GM12878 (cell line): ENCODE measurements at regions not wholly inside any gene's neighbourhood (a gene's known extent, or its start where the extent isn't known, plus 50 kb on each side); places are given as distances from the start of the nearest gene placed in this dataset.

Experiments used
- ATAC-seq: fragments of 200-7000 bp; cut with Tn5 transposase; 3 replicates; pipeline ENCODE4 v1.9.1; 2020; ENCODE audit warnings: mild to moderate bottlenecking, moderate library complexity
- BruUV-seq: library from RNA; stranded (reverse); fragments of 400-500 nt; replicated peaks from 2 replicates; lab custom pipeline; 2021; lab: Mats Ljungman, UMichigan
- CTCF ChIA-PET: fragments of 300-600 bp; sonication (Branson Sonifier 250); formaldehyde crosslinking; extraction: SDS; loops from one replicate; lab custom pipeline; 2021; ENCODE audit warnings: inconsistent platforms; lab: Yijun Ruan, JAX
- POLR2A ChIA-PET: fragments of 350-600 bp; formaldehyde crosslinking; extraction: SDS; loops from one replicate; lab custom pipeline; 2021; ENCODE audit warnings: inconsistent platforms; lab: Charles Lee
- RAD21 ChIA-PET: fragments of 300-600 bp; sonication (Branson Sonifier 250); formaldehyde crosslinking; loops from one replicate; lab custom pipeline; 2023; ENCODE audit warnings: antibody characterized with exemption; ENCODE audit not compliant: unreplicated experiment; lab: Charles Lee
- SMC1A ChIA-PET: fragments of 300-600 bp; sonication (Branson Sonifier 250); formaldehyde crosslinking; loops from one replicate; lab custom pipeline; 2023; ENCODE audit not compliant: unreplicated experiment, uncharacterized antibody; lab: Charles Lee
- DNase-seq: peaks from one replicate; pipeline ENCODE4 v3.0.0-alpha.2; 2011; ENCODE audit warnings: low read depth, low spot score
- FAIRE-seq: peaks from 3 replicates; lab custom pipeline; 2011; peaks lifted over from hg19 to GRCh38; lab: Jason Lieb, UNC
- H2AFZ ChIP-seq: 2 replicates; pipeline ENCODE4 v1.6.0; 2011; ENCODE audit warnings: low read depth, low read length, control low read depth; ENCODE audit not compliant: control insufficient read depth
- H3K27ac ChIP-seq: 2 replicates; pipeline ENCODE4 v1.5.1; 2011; ENCODE audit warnings: control low read depth; ENCODE audit not compliant: control insufficient read depth, insufficient read depth
- H3K27me3 ChIP-seq, 2 experiments: replicated peaks in 1 of 2; 2 replicates each; pipeline versions ENCODE4 v1.6.0 to v1.6.1; 2011; ENCODE audit warnings: low read length in 1 of 2; ENCODE audit not compliant: control insufficient read depth in 2 of 2, insufficient read depth in 2 of 2
- H3K36me3 ChIP-seq, 2 experiments: 2 replicates each; pipeline ENCODE4 v1.5.1; 2011; ENCODE audit warnings: low read length in 1 of 2; ENCODE audit not compliant: control insufficient read depth in 2 of 2, insufficient read depth in 2 of 2
- H3K4me1 ChIP-seq: 2 replicates; pipeline ENCODE4 v1.6.1; 2011; ENCODE audit warnings: mild to moderate bottlenecking, low read length, moderate library complexity, mixed read lengths; ENCODE audit not compliant: control insufficient read depth, insufficient read depth
- H3K4me2 ChIP-seq: 2 replicates; pipeline ENCODE4 v1.6.0; 2011; ENCODE audit warnings: control low read depth; ENCODE audit not compliant: control insufficient read depth, insufficient read depth
- H3K4me3 ChIP-seq: fragments of 200-600 bp; sonication (generic); 2 replicates; pipeline ENCODE4 v1.5.1; 2016
- H3K79me2 ChIP-seq: 2 replicates; pipeline ENCODE4 v1.6.0; 2011; ENCODE audit warnings: low read length; ENCODE audit not compliant: control insufficient read depth, insufficient read depth
- H3K9ac ChIP-seq: 2 replicates; pipeline ENCODE4 v1.8.0; 2011; ENCODE audit warnings: low read length, control low read depth, mixed read lengths; ENCODE audit not compliant: control insufficient read depth, insufficient read depth
- H3K9me3 ChIP-seq: replicated peaks from 3 replicates; pipeline ENCODE4 v1.5.1; 2011; ENCODE audit warnings: mild to moderate bottlenecking, low read length; ENCODE audit not compliant: control insufficient read depth, insufficient read depth
- H4K20me1 ChIP-seq: 2 replicates; pipeline ENCODE4 v1.6.0; 2011; ENCODE audit not compliant: control insufficient read depth, insufficient read depth
- ATF7 ChIP-seq: fragments of 450-650 bp; IDR thresholded peaks from 2 replicates; pipeline ENCODE4 v1.6.1; 2016; ENCODE audit warnings: low read depth, mild to moderate bottlenecking
- JUND ChIP-seq: IDR thresholded peaks from 2 replicates; pipeline ENCODE4 v1.6.1; 2012; ENCODE audit warnings: low read depth, mild to moderate bottlenecking, low read length, improper control_type of control experiment, moderate library complexity
- KLF5 ChIP-seq: fragments of 450-650 bp; IDR thresholded peaks from 2 replicates; pipeline ENCODE4 v1.6.1; 2014; ENCODE audit warnings: mild to moderate bottlenecking; ENCODE audit not compliant: partially characterized antibody
- POLR2A ChIP-seq: IDR thresholded peaks from 2 replicates; pipeline ENCODE4 v1.6.1; 2011; ENCODE audit warnings: low read depth, mild to moderate bottlenecking, low read length
- RB1 ChIP-seq: fragments of 450-650 bp; formaldehyde crosslinking; IDR thresholded peaks from 2 replicates; pipeline ENCODE4 v1.6.1; 2017; ENCODE audit warnings: mild to moderate bottlenecking, borderline replicate concordance
- SUZ12 ChIP-seq: fragments of 200-600 bp; sonication (generic); IDR thresholded peaks from one replicate; pipeline ENCODE4 v1.6.1; 2018; ENCODE audit warnings: antibody characterized with exemption, mild to moderate bottlenecking; ENCODE audit not compliant: unreplicated experiment
- ZSCAN29 ChIP-seq: fragments of 450-650 bp; IDR thresholded peaks from 2 replicates; pipeline ENCODE4 v1.6.1; 2017; ENCODE audit warnings: mild to moderate bottlenecking, moderate library complexity
- in situ Hi-C: fragments of 300-500 bp; cut with MboI; formaldehyde crosslinking; loops from 9 replicates; pipeline ENCODE4 v1.14.3; 2018; ENCODE audit warnings: mixed read lengths
- intact Hi-C: fragments of 100-400 bp; cut with micrococcal nuclease; formaldehyde crosslinking; loops from one replicate; pipeline ENCODE4 v1.14.2; 2022; ENCODE audit not compliant: unreplicated experiment
- TF ChIP-seq, protein P1 (sequence below): fragments of 450-650 bp; IDR thresholded peaks from 2 replicates; pipeline ENCODE4 v1.6.1; 2017; ENCODE audit warnings: low read depth, mild to moderate bottlenecking, moderate library complexity
- TF ChIP-seq, protein P2 (sequence below): IDR thresholded peaks from 2 replicates; pipeline ENCODE4 v1.6.1; 2011; ENCODE audit warnings: mild to moderate bottlenecking, low read depth, low read length, moderate library complexity; ENCODE audit not compliant: insufficient replicate concordance
- TF ChIP-seq, protein P3 (sequence below): fragments of 450-650 bp; IDR thresholded peaks from 2 replicates; pipeline ENCODE4 v1.6.1; 2017; ENCODE audit warnings: antibody characterized with exemption, mild to moderate bottlenecking, moderate library complexity
- TF ChIP-seq, protein P4 (sequence below): fragments of 450-650 bp; formaldehyde crosslinking; IDR thresholded peaks from 2 replicates; pipeline ENCODE4 v1.5.0; 2022; ENCODE audit warnings: mild to moderate bottlenecking, missing genetic modification characterization
- TF ChIP-seq, protein P5 (sequence below): IDR thresholded peaks from 2 replicates; pipeline ENCODE4 v1.6.1; 2011; ENCODE audit warnings: borderline replicate concordance, low read depth, mild to moderate bottlenecking, moderate library complexity, mixed read lengths, low read length; ENCODE audit not compliant: insufficient read depth; ENCODE audit errors: extremely low read length

DNA sequence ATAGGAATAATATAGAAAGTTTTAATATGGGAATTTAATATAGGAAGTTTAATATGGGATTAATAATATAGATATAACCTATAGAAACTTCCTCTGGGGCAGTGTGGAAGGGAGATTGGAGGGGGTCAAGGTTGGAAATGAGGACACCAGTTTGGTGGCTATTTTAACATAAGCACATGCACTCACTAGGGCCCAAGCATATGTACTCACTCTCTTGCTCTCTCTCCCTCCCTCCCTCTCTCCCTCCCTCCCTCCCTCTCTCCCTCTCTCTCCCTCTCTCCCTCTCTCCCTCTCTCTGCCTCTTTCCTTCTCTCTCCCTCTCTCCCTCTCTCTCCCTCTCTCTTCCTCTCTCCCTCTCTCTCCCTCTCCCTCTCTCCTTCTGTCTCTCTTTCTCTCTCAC, 528.1 kb downstream of the NPIPA7 start:
- RAD21 ChIA-PET = no interaction called here
- Histone ChIP-seq H3K9ac (no peak overlapping the region), H2AFZ (no peak overlapping the region), H3K79me2 (no peaks in the 10 kb centered on the region), H3K4me1 (no peaks in the 10 kb centered on the region), H4K20me1 (no peaks in the 10 kb centered on the region), H3K27me3 (no peaks in the 10 kb centered on the region), H3K4me2 (no peak overlapping the region), H3K36me3 (no peaks in the 10 kb centered on the region), H3K9me3 (no peaks in the 10 kb centered on the region), H3K4me3 (no peak overlapping the region), H3K27ac (no peak overlapping the region)
- no peak for FAIRE-seq
- SMC1A ChIA-PET = no interaction called here
- DNase-seq = no peak
- CTCF ChIA-PET = no interaction called here
- intact Hi-C loops (no loop called here), in situ Hi-C loops (no loop called here)
- BruUV-seq = no TSS peak
- POLR2A ChIA-PET = no interaction called here
- TF ChIP-seq ZSCAN29 (no peak), RB1 (no peak), ATF7 (no peak), SUZ12 (no peak), JUND (no peak), KLF5 (no peak), POLR2A (no peak)
- TF ChIP-seq, protein P1, sequence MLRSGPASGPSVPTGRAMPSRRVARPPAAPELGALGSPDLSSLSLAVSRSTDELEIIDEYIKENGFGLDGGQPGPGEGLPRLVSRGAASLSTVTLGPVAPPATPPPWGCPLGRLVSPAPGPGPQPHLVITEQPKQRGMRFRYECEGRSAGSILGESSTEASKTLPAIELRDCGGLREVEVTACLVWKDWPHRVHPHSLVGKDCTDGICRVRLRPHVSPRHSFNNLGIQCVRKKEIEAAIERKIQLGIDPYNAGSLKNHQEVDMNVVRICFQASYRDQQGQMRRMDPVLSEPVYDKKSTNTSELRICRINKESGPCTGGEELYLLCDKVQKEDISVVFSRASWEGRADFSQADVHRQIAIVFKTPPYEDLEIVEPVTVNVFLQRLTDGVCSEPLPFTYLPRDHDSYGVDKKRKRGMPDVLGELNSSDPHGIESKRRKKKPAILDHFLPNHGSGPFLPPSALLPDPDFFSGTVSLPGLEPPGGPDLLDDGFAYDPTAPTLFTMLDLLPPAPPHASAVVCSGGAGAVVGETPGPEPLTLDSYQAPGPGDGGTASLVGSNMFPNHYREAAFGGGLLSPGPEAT = no peak
- TF ChIP-seq, protein P2, sequence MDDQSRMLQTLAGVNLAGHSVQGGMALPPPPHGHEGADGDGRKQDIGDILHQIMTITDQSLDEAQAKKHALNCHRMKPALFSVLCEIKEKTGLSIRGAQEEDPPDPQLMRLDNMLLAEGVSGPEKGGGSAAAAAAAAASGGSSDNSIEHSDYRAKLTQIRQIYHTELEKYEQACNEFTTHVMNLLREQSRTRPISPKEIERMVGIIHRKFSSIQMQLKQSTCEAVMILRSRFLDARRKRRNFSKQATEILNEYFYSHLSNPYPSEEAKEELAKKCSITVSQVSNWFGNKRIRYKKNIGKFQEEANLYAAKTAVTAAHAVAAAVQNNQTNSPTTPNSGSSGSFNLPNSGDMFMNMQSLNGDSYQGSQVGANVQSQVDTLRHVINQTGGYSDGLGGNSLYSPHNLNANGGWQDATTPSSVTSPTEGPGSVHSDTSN = no peak
- TF ChIP-seq, protein P3, sequence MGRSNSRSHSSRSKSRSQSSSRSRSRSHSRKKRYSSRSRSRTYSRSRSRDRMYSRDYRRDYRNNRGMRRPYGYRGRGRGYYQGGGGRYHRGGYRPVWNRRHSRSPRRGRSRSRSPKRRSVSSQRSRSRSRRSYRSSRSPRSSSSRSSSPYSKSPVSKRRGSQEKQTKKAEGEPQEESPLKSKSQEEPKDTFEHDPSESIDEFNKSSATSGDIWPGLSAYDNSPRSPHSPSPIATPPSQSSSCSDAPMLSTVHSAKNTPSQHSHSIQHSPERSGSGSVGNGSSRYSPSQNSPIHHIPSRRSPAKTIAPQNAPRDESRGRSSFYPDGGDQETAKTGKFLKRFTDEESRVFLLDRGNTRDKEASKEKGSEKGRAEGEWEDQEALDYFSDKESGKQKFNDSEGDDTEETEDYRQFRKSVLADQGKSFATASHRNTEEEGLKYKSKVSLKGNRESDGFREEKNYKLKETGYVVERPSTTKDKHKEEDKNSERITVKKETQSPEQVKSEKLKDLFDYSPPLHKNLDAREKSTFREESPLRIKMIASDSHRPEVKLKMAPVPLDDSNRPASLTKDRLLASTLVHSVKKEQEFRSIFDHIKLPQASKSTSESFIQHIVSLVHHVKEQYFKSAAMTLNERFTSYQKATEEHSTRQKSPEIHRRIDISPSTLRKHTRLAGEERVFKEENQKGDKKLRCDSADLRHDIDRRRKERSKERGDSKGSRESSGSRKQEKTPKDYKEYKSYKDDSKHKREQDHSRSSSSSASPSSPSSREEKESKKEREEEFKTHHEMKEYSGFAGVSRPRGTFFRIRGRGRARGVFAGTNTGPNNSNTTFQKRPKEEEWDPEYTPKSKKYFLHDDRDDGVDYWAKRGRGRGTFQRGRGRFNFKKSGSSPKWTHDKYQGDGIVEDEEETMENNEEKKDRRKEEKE = no peak
- TF ChIP-seq, protein P4, sequence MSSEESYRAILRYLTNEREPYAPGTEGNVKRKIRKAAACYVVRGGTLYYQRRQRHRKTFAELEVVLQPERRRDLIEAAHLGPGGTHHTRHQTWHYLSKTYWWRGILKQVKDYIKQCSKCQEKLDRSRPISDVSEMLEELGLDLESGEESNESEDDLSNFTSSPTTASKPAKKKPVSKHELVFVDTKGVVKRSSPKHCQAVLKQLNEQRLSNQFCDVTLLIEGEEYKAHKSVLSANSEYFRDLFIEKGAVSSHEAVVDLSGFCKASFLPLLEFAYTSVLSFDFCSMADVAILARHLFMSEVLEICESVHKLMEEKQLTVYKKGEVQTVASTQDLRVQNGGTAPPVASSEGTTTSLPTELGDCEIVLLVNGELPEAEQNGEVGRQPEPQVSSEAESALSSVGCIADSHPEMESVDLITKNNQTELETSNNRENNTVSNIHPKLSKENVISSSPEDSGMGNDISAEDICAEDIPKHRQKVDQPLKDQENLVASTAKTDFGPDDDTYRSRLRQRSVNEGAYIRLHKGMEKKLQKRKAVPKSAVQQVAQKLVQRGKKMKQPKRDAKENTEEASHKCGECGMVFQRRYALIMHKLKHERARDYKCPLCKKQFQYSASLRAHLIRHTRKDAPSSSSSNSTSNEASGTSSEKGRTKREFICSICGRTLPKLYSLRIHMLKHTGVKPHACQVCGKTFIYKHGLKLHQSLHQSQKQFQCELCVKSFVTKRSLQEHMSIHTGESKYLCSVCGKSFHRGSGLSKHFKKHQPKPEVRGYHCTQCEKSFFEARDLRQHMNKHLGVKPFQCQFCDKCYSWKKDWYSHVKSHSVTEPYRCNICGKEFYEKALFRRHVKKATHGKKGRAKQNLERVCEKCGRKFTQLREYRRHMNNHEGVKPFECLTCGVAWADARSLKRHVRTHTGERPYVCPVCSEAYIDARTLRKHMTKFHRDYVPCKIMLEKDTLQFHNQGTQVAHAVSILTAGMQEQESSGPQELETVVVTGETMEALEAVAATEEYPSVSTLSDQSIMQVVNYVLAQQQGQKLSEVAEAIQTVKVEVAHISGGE (CRISPR knock-in tag) = no peak
- TF ChIP-seq, protein P5, sequence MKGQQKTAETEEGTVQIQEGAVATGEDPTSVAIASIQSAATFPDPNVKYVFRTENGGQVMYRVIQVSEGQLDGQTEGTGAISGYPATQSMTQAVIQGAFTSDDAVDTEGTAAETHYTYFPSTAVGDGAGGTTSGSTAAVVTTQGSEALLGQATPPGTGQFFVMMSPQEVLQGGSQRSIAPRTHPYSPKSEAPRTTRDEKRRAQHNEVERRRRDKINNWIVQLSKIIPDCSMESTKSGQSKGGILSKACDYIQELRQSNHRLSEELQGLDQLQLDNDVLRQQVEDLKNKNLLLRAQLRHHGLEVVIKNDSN = no peak
- ATAC-seq = no peak
